SK-N-SH treated with all-trans-retinoic acid at 6 μM for 48 hours (cell line): ENCODE measurements at regions not wholly inside any gene's neighbourhood (a gene's known extent, or its start where the extent isn't known, plus 50 kb on each side); places are given as distances from the start of the nearest gene placed in this dataset.

Experiments
- ATAC-seq: fragments of 200-7000 bp; cut with Tn5 transposase; 3 replicates; pipeline ENCODE4 v1.9.1; 2020; ENCODE audit warnings: mild to moderate bottlenecking, moderate library complexity
- BACH2 ChIP-seq: fragments of 250-450 bp; sonication (Bioruptor Pico); IDR thresholded peaks from 2 replicates; pipeline ENCODE4 v1.9.0; 2021; ENCODE audit warnings: mild to moderate bottlenecking, borderline replicate concordance
- CSRNP3 ChIP-seq: fragments of 250-450 bp; sonication (Bioruptor Pico); IDR thresholded peaks from 2 replicates; pipeline ENCODE4 v1.5.1; 2021; ENCODE audit warnings: mild to moderate bottlenecking, moderate library complexity
- ISL1 ChIP-seq: fragments of 250-450 bp; sonication (Bioruptor Pico); IDR thresholded peaks from 2 replicates; pipeline ENCODE4 v2.1.2; 2022; ENCODE audit warnings: mild to moderate bottlenecking, moderate library complexity
- OSR1 ChIP-seq: fragments of 250-450 bp; sonication (Bioruptor Pico); IDR thresholded peaks from 2 replicates; pipeline ENCODE4 v1.8.0; 2022; ENCODE audit warnings: moderate library complexity, mild to moderate bottlenecking, inconsistent platforms
- PATZ1 ChIP-seq: fragments of 250-450 bp; sonication (Bioruptor Pico); IDR thresholded peaks from 2 replicates; pipeline ENCODE4 v1.8.0; 2020; ENCODE audit warnings: mild to moderate bottlenecking, moderate library complexity, borderline replicate concordance
- POU6F1 ChIP-seq: fragments of 250-450 bp; sonication (Bioruptor Pico); IDR thresholded peaks from 2 replicates; pipeline ENCODE4 v1.8.0; 2021; ENCODE audit warnings: low read depth, mild to moderate bottlenecking, moderate library complexity, borderline replicate concordance
- PPARA ChIP-seq: fragments of 250-450 bp; sonication (Bioruptor Pico); IDR thresholded peaks from 2 replicates; pipeline ENCODE4 v1.5.0; 2020; ENCODE audit warnings: mild to moderate bottlenecking, borderline replicate concordance
- SNAI2 ChIP-seq: fragments of 250-450 bp; sonication (Bioruptor Pico); IDR thresholded peaks from 2 replicates; pipeline ENCODE4 v1.5.0; 2020; ENCODE audit warnings: mild to moderate bottlenecking, moderate library complexity
- TCF4 ChIP-seq: fragments of 250-450 bp; sonication (Bioruptor Pico); IDR thresholded peaks from 2 replicates; pipeline ENCODE4 v1.8.0; 2021; ENCODE audit warnings: mild to moderate bottlenecking, moderate library complexity, borderline replicate concordance
- TOX ChIP-seq: fragments of 250-450 bp; sonication (Bioruptor Pico); IDR thresholded peaks from 2 replicates; pipeline ENCODE4 v1.8.0; 2021; ENCODE audit warnings: mild to moderate bottlenecking, moderate library complexity, borderline replicate concordance
- TSHZ2 ChIP-seq: fragments of 250-450 bp; sonication (Bioruptor Pico); IDR thresholded peaks from 2 replicates; pipeline ENCODE4 v1.5.0; 2020; ENCODE audit warnings: mild to moderate bottlenecking, moderate library complexity
- ZC3H10 ChIP-seq: fragments of 250-450 bp; sonication (Bioruptor Pico); IDR thresholded peaks from 2 replicates; pipeline ENCODE4 v1.5.1; 2021; ENCODE audit warnings: mild to moderate bottlenecking, moderate library complexity
- ZFP30 ChIP-seq: fragments of 450-650 bp; formaldehyde crosslinking; IDR thresholded peaks from 2 replicates; pipeline ENCODE4 v1.5.0; 2022; ENCODE audit warnings: mild to moderate bottlenecking, moderate library complexity
- ZNF565 ChIP-seq: fragments of 450-650 bp; formaldehyde crosslinking; conservative IDR thresholded peaks from 2 replicates; pipeline ENCODE4 v1.5.0; 2020; ENCODE audit warnings: low read depth, mild to moderate bottlenecking, moderate library complexity
- ZNF70 ChIP-seq: fragments of 450-650 bp; formaldehyde crosslinking; IDR thresholded peaks from 2 replicates; pipeline ENCODE4 v1.5.0; 2020; ENCODE audit warnings: mild to moderate bottlenecking, moderate library complexity
- ZNF8 ChIP-seq: fragments of 450-650 bp; formaldehyde crosslinking; IDR thresholded peaks from 2 replicates; pipeline ENCODE4 v1.5.0; 2020; ENCODE audit warnings: mild to moderate bottlenecking, moderate library complexity

- no peak for ATAC-seq
- TF ChIP-seq TSHZ2: no peak
- no peak for TF ChIP-seq ZFP30 (CRISPR knock-in tag)
- no peak for TF ChIP-seq BACH2 (CRISPR knock-in tag)
- no peak for TF ChIP-seq PPARA (CRISPR knock-in tag)
Measured at GRCh38 chr14:86464341-86464740, 934.4 kb downstream of the FLRT2 start.

- ATAC-seq: peak; percentile 46; the same call in 1 of the 3 replicates
- no peak for TF ChIP-seq TOX (CRISPR knock-in tag)
- TF ChIP-seq OSR1: no peak
- TF ChIP-seq ISL1 (CRISPR knock-in tag): no peak
- no peak for TF ChIP-seq ZFP30 (CRISPR knock-in tag)
- no peak for TF ChIP-seq POU6F1 (CRISPR knock-in tag)
- no peak for TF ChIP-seq CSRNP3
- TF ChIP-seq TSHZ2: no peak
- TF ChIP-seq ZC3H10 (CRISPR knock-in tag): no peak
- no peak for TF ChIP-seq SNAI2
- TF ChIP-seq ZNF8 (CRISPR knock-in tag): no peak
- no peak for TF ChIP-seq PATZ1 (CRISPR knock-in tag)
- TF ChIP-seq TCF4 (CRISPR knock-in tag): no peak
- no peak for TF ChIP-seq PPARA (CRISPR knock-in tag)
Measured at GRCh38 chr14:86462193-86462753, 932.3 kb downstream of the FLRT2 start.

- TF ChIP-seq TSHZ2 (no peak), SNAI2 (no peak), ZC3H10 (CRISPR knock-in tag) (no peak), ZNF565 (CRISPR knock-in tag) (no peak), ISL1 (CRISPR knock-in tag) (no peak), POU6F1 (CRISPR knock-in tag) (no peak), ZNF70 (CRISPR knock-in tag) (no peak)
- ATAC-seq: no peak
Measured at GRCh38 chr14:86457481-86458135, 927.7 kb downstream of the FLRT2 start.
